HuH-7.5 (cell line): ENCODE measurements at regions not wholly inside any gene's neighbourhood (a gene's known extent, or its start where the extent isn't known, plus 50 kb on each side); places are given as distances from the start of the nearest gene placed in this dataset.
"Not testable (repeated sequence)": the region's sequence is repeated elsewhere in the genome, so short reads cannot be mapped to it uniquely, and the experiment has no call there.

Experiments
- DNase-seq: peaks from one replicate; pipeline ENCODE4 v3.0.0; 2011; ENCODE audit warnings: low spot score

- no peak for DNase-seq
Measured at GRCh38 chr4:165768281-165768680, 104.8 kb upstream of the TLL1 start.

DNA sequence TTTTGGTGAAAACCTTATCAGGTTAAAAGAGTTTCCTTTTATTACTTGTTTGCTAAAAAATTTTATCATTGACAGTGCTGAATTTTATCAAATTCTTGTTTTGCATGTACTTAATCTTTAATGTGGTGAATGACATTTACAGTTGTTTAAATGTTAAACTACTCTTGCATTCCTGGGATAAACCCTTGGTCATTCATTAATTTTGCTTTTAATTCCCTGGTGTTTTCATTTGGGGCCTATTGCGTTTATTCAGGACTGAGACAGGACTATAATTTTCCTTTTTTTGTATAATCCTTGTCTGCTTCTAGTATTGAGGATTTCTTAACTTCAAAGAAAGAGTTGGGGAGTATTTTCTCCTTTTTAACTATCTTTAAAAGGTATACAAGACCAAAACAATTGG lies 98.7 kb upstream of the TLL1 start:
- DNase-seq: no peak

GRCh38 chr4:165779950-165780670 lies 92.9 kb upstream of the TLL1 start:
- no peak for DNase-seq

GRCh38 chr4:165780735-165781134 lies 92.3 kb upstream of the TLL1 start:
- DNase-seq: no peak

- DNase-seq: no peak
Measured at GRCh38 chr4:165782623-165783022, 90.4 kb upstream of the TLL1 start.

DNA sequence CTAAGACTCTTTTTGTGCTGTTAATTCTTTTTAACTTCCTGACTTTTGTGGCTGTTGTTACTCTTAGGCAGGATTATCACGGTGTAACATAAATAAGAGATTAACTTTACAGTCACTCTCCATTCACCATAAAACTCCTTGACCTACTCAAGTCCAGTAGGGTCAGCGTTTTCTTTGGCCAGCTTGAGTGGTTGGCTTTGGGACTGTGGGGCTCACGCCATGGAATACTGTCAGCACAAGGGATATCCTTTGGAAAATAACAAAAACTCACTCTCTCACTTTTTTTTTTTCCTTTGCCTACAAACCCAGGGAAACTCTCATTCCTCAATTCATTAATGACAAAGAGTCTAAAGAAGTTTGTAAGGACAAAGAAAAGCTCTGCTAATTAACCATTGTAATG lies 89.4 kb upstream of the TLL1 start:
- DNase-seq: no peak

GRCh38 chr4:165784672-165785071 lies 88.4 kb upstream of the TLL1 start:
- DNase-seq: no peak

- no peak for DNase-seq
Measured at GRCh38 chr4:165785337-165785736, 87.7 kb upstream of the TLL1 start.

DNA sequence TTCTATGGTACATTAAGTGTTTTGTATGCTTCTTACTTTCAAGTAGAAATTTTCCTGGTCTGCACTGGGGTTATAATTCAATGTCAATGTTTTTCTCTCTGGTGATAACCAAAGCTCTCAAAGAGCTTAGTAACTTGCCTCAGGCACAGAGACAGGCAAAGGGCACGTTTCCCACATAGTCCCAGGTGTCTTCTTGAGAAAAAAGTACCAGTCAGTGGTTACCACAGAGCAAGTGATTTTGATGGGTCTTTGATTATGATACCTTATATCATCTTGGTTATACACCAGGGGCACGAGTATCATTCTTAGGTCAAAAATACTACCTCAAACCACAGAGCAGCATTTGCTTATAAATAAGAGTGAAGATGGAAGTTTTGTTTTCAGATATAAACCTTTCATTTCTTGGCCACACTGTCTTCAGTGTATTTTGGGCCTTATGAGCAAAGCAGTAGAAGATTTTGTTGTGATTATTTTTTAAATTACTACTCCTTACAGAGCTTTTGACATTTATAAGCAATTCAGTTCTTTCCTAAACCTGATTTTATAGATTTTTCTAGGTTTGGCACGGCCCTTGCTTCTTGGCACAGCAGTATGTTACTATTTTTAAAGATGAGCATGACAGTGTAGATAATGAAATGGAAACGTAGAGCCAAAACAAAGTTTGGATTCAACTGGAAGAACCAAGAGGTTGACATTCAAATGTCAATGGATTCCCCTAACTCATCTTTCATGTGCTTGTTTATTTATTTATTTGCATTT lies 85.3 kb upstream of the TLL1 start:
- no peak for DNase-seq

DNA sequence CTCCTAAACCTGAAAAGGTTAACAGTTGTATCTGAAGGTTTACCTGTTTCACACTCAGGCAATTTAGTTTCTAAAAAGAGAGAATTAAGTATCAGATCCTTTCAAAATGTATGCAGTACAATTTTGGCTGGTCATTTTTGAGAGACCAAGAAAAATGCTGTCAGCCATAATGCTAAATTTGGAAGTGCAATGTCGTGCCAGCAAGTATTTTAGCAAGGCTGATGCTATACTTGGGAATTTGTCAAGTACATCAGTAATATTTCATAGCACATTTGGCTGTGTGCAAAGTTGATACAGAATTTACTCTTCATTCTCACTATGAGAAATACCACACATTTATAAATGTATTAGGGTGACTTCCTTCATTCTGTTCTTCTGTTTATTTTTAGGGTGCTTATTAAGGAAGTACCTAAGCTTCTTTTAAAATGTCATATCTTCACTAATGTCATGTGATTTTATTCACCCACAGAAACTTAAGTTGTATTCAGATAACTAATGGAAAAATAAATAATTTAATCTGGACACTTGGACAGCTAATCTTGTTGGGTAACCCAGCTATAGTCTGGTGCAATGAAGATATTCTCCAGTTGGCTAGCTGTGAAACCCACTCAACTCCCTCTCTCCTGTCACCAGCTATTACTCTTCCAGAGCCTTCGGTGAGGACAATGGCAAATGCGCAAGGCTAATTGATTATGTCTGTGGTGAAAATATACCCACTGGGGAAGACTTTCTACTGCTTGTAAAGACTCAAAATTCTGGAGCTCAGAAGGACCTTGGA lies 84.2 kb upstream of the TLL1 start:
- DNase-seq: no peak

DNA sequence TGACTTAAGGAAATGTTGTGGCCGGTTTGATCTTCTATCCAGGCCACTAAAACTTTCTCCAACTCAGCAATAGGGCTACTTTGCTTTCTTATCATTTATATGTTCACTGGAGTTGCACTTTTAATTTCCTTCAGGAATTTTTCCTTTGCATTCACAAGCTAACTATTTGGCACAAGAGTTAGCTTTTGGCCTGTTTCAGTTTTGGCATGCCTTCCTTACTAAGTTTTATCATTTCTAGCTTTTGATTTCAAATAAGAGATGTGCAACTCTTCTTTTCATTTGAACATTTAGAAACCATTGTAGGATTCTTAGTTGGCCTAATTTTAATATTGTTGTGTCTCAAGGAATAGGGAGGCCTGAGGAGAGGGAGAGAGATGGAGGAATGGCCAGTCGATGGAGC lies 79.8 kb upstream of the TLL1 start:
- DNase-seq: no peak

GRCh38 chr4:165794834-165795233 lies 78.2 kb upstream of the TLL1 start:
- DNase-seq: no peak

DNA sequence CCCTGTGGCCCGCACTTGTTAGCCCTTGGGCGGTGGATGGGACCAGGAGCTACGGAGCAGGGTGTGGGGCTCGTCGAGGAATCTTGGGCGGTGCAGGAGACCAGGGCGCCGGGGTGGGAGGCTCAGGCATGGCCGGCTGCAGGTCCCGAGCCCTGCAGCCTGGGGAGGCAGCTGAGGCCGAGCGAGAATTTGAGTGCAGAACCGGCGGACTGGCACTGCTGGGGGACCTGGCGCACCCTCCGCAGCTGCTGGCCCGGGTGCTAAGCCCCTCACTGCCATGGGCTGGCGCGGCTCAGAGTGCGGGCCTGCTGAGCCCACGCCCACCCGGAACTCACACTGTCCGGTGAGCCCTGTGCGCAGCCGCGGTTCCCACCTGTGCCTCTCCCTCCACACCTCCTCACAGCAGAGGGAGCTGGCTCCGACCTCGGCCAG lies 73.6 kb upstream of the TLL1 start:
- DNase-seq: no peak

DNA sequence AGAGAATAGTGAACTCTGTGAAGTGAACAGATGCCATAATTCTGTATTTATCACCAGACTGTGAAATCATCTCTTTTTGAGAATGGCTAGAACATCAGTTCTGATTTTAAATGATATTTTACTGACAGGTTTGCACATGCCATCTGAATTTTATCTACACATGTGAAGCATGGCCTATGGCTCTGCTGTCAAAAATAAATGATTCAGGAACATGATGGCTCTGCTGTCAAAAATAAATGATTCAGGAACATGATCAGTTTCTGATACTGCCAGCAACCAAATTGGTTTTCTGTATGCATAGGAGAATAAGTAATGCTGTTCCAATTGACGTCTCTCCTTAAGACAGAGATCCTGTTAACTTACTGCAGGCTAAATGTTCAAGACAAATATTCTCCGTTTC lies 70.6 kb upstream of the TLL1 start:
- no peak for DNase-seq

GRCh38 chr4:165803005-165803404 lies 70.0 kb upstream of the TLL1 start:
- DNase-seq: no peak

DNA sequence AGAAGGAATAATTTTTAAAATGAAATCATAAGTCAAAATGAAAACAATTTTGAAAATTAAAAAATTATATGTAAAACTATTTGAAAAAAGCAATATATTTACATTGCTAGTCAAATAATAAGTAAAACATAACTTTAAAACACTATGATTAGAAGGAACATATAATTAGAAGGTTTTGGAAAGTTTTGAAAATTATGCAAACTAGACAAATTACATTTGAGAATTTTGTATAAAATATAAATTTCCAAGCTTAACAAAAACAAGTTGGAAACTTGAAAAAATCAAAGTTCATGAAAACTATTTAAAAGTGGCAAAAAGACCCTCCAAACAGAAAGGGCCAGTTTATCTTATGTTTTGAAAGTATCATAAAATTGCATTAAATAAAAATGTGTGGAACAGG lies 67.6 kb upstream of the TLL1 start:
- no peak for DNase-seq

DNA sequence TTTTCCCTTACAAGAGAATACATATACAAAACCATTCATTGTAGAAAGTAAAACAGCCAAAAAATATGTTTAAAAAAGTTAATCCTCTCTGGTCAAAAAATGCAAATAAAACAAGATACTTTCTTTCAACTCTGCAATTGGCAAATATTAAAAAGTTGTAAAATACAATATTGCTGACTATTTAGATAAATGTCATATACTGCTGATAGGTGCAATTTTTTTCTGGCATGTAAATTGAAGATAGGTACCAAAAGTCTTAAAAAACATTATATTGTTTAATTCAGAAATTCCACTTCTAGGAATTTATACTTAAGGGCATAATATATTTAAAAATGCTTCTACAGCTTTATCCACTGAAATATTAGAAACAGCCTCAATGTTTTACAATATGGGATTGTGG lies 66.4 kb upstream of the TLL1 start:
- no peak for DNase-seq

- no peak for DNase-seq
Measured at GRCh38 chr4:165810726-165811125, 62.3 kb upstream of the TLL1 start.

DNA sequence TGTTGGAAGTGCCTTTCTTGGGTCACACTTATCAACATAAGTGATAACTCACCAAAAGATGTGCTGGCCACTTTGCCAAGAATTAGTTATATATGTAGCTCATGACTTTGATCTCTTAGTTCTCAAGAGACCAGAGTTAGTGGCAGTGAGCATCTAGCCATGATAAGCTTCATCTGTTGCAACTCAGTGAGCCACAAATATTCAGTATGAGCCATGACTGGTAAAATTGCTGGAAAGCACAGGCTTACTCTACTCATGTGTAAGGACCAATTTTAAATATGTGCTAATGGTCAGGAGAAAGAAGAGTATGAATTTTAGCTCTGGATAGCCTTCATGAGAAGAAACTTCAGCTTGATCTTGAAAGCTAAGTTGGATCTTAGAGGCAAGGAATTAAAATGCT lies 59.4 kb upstream of the TLL1 start:
- DNase-seq: no peak

DNA sequence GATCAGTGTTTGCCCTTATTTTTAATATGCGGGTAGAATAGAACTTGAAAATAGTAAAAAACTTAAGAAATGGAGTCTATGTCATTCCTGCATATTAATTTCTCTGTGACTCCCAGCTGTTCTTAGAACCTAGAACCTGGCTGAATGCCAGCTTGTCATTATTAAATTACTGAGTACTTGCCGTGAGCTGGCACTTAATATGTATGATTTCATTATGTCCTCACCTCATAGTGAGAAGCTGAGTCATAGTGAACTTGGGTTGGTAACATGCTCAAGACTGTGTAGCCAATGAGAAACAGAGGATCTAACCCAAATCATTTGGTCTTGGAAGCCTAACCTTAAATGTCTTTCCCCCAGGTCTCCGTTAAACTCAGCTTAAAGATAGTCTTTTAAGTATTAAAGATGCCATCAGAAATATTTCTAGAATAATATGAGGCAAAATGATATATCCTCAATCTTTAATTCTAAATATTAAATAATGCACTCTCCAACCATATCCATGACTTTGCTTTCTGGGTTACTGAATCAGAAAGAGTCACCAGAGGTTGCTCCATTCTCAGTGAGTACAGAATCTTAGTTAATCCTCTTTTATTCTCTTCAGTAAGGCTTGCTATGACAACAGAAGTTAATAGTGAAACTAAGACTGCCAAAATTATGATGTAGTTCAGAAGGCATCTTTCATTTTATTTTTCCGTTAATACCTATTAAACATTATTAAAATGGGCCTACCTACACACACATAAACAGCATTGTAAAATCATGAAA lies 58.6 kb upstream of the TLL1 start:
- no peak for DNase-seq

DNA sequence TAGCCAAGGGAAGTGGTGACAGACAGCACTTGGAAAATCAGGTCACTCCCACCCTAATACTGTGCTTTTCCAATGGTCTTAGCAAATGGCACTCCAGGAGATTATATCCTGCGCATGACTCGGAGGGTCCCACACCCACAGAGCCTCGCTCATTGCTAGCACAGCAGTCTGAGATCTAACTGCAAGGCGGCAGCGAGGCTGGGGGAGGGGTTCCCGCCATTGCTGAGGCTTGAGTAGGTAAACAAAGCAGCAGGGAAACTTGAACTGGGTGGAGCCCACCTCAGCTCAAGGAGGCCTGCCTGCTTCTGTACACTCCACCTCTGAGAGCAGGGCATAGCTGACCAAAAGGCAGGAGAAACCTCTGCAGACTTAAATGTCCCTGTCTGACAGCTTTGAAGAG lies 53.9 kb upstream of the TLL1 start:
- not testable (repeated sequence) for DNase-seq
